AG10803 (cell line): ENCODE measurements at regions not wholly inside any gene's neighbourhood (a gene's known extent, or its start where the extent isn't known, plus 50 kb on each side); places are given as distances from the start of the nearest gene placed in this dataset.

Experiments used
- DNase-seq: peaks from one replicate; pipeline ENCODE4 v3.0.0; 2010; ENCODE audit warnings: low read depth
- H3K4me3 ChIP-seq: 2 replicates; pipeline ENCODE4 v1.5.1; 2011; ENCODE audit warnings: mild to moderate bottlenecking, low read length, control low read depth
- CTCF ChIP-seq: conservative IDR thresholded peaks from 2 replicates; pipeline ENCODE4 v1.5.1; 2011; ENCODE audit warnings: mild to moderate bottlenecking, low read length, control low read depth, inconsistent platforms

GRCh38 chr14:36430169-36430568 lies 89.9 kb downstream of the NKX2-1 start:
- TF ChIP-seq CTCF = no peak
- H3K4me3 ChIP-seq = no peak overlapping the region
- DNase-seq = no peak

DNA sequence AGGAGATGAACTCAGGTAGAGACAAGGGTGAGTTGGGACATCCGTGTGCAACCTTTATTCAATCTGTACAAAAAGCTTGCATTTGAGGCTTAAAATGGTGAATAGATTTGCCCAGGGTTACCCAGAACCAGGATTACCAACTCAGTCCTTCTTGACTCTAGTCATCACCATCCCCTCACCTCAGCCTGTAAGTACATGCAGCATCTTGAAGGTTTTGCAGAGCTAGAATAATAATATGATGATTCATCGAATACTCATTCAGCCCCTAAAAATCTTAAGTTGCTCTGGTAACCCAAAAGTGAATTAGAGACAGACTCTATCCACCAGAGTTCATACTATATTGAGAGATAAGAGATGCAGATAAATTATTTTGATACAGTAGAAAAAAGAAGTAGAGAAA lies 90.3 kb downstream of the NKX2-1 start:
- no peak for DNase-seq
- H3K4me3 ChIP-seq = no peak overlapping the region

GRCh38 chr14:36428350-36428749 lies 91.7 kb downstream of the NKX2-1 start:
- no peak for TF ChIP-seq CTCF
- DNase-seq = no peak
- no peak overlapping the region for H3K4me3 ChIP-seq

More for the DNA sequence above, 90.3 kb downstream of the NKX2-1 start:
- no peak for TF ChIP-seq CTCF

DNA sequence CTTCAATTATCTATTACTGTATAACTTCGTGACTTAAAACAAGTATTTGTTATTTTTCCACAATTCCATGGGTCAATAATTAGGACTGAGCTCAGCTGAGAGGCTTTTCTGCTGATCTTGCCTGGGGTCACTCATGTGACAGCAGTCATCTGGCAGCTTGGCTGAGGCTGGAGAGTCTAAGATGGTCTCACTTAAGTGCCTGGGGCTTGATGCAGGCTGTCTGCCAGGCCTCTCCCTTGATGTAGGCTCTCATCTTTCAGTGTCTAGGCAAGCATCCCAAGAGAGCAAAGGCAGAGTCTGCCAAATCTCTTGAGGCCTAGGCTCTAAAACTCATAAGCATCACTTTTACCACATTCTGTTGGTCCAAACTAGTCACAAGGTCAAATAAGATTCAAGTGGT lies 93.2 kb downstream of the NKX2-1 start:
- DNase-seq = no peak
- no peak overlapping the region for H3K4me3 ChIP-seq
- TF ChIP-seq CTCF = no peak

DNA sequence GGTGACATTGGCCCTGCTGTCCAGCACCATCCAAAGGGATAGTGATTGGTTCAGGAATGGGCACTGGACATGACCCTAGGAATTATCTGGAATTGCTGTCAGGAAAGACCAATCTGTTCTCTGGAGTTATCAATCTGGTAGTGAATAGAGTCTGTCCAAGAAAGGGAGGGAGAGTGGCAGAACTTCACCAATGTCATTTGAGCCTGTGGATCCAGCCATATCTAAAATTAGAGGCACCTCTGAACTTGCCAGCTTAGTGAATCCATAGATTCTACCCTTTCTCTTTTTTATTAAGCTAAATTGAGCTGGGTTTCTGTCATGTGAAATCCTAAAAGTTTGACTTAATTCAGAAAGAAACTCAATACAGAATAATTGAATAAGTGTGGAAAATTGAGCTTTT lies 93.9 kb downstream of the NKX2-1 start:
- no peak overlapping the region for H3K4me3 ChIP-seq
- no peak for DNase-seq
- no peak for TF ChIP-seq CTCF

- DNase-seq = no peak
- TF ChIP-seq CTCF = no peak
- no peak overlapping the region for H3K4me3 ChIP-seq
Observed at GRCh38 chr14:36424478-36425102, 95.4 kb downstream of the NKX2-1 start.

GRCh38 chr14:36423430-36423829 lies 96.6 kb downstream of the NKX2-1 start:
- no peak for DNase-seq
- TF ChIP-seq CTCF = no peak
- H3K4me3 ChIP-seq = no peak overlapping the region
